ENCODE measurements at regions not wholly inside any gene's neighbourhood (a gene's known extent, or its start where the extent isn't known, plus 50 kb on each side); places are given as distances from the start of the nearest gene placed in this dataset.
"Not testable (repeated sequence)": the region's sequence is repeated elsewhere in the genome, so short reads cannot be mapped to it uniquely, and the experiment has no call there.

DNA sequence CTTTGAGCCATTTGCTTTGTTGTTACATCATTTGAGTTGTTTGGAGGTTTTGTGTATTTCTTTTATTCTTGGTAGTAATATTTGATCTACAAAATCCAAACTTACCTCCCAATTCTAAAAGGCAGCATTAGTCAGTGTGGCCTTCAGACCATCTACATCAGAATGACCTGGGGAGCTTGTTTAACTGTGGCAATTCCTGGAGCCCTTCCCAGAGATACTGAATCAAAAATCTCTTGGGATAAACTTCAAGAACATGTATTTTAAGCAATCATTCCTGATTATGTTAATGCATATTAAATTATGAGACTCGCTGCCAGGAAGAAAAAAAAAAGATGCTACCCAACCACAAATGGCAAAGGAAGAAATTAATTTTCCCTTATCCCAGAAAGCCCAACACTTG is 268.9 kb upstream of the PDE4D start:
- no peak for DNase-seq

DNA sequence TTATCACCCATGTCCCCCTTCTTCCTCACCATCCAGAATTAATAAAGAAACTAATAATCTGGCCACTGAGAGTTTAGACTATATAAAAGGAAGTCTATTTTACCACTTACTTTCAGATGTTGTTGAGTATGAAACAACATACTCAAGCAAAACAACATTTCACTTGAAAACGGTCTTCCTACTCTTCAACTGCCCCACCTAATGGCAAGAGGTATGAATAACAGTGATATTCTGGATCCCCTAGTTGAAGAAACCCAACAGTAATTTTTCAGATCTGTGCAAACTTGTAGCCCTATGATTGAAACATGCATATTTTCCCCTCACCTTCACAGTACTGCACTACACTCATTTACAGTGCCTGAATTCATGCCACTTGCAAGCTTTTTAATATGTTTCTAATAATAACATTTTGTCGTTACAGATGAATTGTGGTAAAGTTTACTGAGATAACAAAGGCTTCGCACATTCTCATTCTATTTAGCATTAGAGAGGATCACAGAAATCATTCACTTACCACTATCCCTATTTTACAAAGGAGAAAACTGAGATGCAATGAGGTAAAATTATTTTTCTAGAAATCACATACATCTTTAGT is 267.9 kb upstream of the PDE4D start:
- no peak for DNase-seq

DNA sequence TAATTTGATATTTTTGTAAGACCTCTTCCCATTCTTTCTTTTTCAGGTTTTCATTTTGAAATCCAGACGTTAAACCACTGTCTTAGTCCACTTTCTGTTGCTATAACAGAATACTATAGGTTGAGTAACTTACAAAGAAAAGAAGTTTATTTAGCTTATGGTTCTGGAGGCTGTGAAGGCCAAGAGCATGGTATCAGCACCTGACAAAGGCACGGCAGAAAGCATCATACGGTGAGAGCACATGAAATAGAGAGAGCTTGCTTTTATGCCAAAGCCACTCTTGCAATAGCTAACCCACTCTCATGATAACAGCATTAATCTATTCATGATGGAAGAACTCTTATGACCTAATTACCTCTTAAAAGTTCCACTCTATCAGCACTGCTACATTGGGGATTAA is 255.6 kb upstream of the PDE4D start:
- DNase-seq = no peak

DNA sequence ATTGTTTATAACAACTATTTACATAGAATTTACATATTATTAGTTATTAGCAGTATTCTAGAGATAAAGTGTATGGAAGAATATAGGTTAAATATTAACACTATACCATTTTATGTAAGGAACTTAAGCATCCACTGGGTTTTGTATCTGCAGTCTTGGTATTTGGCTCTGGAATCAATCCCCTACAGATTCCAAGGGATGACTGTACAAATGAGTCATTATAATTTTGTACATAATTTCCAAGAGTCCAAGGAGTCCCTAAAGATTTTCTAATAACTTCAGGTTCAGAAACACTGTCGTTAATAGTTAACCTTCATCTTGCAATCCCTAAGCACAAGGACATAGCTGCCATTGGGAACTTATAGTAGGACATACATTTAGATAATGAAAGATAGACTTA is 254.8 kb upstream of the PDE4D start:
- no peak for DNase-seq

DNA sequence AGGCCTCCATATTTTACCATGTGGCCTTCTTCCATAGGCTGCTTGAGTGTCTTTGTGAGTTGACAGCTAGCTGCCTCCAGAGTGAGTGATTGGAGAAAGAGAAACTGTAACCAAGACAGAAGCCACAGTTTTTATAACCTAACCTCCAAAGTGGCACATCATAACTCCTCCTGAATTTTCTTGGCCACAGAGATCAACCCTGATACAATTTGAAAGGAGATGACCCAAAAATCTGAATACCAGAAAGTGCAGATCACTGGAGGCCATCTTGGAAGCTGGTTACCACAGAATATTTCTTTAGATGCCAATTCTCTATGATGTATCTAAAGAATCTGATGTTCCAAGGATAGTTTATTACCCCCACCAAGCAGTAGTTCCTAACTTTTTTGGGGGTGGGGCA is 254.3 kb upstream of the PDE4D start:
- no peak for DNase-seq

DNA sequence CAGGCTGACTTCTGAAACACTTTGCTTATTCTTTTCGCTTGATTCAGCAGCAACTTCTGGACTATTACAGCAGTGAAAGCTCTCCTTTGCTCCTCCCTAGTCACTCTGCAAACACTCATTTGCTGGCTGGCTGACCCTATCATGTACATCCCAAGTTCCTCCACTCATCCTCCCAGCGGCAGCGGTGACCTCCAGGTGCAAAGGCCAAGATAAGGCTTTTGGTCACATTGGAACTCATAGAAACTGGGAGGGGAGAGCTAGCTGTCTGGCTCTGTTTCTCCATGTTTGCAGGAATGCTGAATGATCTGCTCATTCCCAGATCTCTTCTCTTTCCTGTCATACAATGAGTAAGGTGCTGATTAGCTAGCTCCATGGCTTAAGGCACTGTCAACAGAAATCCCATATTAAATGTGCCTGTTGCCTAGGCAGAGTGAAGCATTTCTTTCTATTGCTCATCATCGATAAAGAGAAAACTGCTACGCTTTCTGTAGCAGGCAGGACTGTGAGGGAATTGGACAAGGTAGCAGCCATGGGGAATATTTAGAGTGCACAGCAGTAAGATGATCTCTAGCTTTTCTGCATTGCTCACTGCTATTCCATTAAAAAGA is 250.5 kb upstream of the PDE4D start:
- DNase-seq = no peak

DNA sequence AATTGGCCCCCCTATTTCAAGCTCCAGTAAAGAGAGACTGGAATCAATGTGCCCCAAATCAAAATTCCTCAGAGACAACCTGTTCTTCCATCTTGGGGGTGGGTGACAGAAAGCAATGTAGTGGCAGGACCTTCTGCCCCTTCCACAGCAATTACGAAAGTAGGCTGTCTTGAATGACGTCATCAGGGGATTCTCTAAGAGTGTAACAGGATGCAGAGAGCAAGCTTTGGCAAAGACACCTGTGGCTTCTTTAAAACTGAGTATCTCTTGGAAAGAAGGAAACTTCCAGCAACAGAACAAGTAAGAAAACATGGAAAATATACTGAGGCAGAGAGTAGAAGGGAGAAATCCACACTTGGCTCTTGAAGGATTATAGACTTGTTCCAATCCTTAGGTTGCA is 247.6 kb upstream of the PDE4D start:
- no peak for DNase-seq

DNA sequence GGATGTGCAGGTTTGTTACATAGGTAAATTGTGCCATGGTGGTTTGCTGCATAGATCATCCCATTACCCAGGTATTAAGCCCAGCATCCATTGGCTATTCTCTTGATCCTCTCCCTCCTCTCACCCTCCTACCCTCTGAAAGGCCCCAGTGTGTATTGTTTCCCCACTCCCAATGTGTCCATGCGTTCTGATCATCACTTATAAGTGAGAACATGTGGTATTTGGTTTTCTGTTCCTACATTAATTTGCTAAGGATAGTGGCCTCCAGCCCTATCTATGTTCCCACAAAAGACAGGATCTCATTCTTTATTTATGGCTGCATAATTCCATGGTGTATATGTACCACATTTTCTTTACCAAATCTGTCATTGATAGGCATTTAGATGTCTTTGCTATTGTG is 243.3 kb upstream of the PDE4D start:
- DNase-seq = no peak

GRCh38 chr5:60131504-60131903 is 238.0 kb upstream of the PDE4D start:
- DNase-seq = no peak

DNA sequence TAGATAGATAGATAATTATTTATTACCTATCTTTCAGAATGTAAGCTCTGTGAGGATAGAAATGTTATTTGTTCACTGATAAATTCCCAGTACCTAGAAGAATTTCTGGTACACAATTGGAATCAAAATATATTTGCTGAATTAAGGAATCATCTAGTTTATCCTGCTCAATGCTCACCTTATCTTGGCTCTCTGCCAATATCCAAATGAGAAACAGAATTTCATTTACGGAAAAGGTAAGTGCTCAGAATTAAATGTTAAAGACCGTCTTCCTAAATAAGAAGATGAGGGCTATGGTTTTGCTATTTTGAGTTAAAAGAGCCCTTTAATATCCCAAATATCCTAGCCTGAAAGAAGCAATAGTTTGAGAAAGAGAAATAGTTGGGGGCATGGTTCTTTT is 232.1 kb upstream of the PDE4D start:
- no peak for DNase-seq

DNA sequence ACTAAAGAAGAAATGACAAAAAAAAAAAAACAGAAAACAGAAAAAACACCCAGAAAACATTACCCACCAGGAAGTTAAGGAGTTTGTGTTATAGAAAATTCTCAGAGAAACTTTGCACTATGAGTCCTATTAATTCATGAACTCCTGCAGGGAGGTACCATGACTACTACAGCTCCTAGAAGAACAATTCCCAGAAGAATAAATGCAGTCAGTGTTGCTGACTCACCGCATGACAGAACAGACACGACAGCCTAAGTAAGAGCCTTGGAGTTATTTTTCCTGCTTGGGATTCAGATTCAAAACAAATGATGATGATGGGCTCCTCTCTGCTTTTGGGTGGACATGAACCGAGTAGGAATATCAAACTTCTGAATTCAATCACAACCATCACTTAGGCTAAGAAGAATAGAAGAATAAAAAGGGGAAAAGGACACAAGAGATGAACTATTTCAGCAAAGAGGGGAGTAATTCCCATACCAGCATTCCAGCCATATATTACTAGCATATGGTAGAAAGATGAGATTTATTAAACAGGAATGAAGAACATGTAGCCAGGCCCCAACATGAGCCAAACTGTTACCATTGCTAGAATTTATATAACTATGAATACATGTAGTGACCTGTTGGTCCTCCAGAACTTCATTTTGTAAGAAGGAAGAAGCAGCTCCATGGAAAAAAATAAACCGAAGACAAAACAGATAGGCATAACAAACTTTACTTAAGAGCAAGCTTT is 209.6 kb upstream of the PDE4D start:
- DNase-seq = no peak

- DNase-seq = no peak
Observed at GRCh38 chr5:60101573-60101972, 208.0 kb upstream of the PDE4D start.

- no peak for DNase-seq
Observed at GRCh38 chr5:60092671-60093422, 199.3 kb upstream of the PDE4D start.

GRCh38 chr5:60086583-60086982 is 193.1 kb upstream of the PDE4D start:
- DNase-seq = no peak

- DNase-seq = no peak
Observed at GRCh38 chr5:60084226-60084625, 190.7 kb upstream of the PDE4D start.

DNA sequence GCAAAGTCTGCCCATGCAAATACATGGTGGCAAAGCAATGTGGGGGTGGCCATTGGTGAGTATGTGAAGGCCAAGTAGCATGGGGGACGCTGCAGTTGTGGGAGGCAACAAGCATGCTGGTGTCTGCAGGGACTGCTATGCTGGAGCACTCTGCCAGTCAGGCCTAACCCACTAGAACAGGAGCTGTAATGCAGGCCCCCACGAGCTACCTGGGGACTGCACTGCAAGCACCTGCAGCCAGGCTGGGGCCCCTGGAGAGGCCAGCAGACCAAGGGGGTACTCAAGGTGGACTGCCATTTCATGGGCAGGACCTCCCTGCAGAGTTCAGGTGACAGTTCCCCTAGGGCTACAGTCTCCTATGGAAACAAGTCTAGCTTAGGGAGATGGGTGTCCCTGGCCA is 183.8 kb upstream of the PDE4D start:
- no peak for DNase-seq

DNA sequence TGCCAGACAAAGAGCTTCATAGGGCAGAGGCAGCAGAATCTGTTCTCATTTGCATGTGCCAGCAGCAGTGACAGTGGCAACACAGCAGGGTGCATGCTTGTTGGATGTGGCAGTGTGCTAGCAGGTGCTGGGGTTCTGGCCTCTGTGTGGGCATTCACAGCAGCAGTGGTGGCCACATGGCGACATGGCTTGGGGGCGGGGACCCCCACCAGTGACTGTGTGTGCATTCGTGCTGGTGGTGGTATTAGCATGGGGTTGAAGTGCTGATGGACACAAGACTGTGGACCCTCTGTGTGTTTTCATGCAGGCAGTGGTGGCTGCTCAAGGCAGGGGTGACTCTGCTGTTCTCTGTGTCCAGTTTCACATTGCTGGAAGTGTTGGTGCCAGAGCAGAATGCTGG is 183.2 kb upstream of the PDE4D start:
- no peak for DNase-seq

- DNase-seq = no peak
Observed at GRCh38 chr5:60066502-60066901, 173.0 kb upstream of the PDE4D start.

DNA sequence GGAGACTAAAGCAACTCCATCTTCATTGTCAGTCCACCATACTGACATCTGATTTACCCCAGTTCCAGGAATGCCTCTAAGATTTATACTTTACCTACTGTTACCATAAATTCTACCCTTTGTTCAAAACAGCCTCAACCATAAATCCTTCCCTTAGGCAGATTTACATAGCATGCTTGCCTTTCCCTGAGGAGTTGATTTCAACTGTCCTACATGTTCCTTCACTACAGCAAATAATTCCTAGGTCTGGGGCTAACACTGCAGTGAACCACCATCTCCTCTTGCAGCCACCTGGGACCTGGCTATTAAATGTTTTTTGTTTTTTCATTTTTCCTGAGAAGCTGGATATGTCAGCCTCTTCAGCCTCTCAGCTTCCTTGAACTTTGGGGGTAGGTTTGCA is 166.9 kb upstream of the PDE4D start:
- DNase-seq = no peak

- DNase-seq = no peak
Observed at GRCh38 chr5:60056191-60056590, 162.7 kb upstream of the PDE4D start.

DNA sequence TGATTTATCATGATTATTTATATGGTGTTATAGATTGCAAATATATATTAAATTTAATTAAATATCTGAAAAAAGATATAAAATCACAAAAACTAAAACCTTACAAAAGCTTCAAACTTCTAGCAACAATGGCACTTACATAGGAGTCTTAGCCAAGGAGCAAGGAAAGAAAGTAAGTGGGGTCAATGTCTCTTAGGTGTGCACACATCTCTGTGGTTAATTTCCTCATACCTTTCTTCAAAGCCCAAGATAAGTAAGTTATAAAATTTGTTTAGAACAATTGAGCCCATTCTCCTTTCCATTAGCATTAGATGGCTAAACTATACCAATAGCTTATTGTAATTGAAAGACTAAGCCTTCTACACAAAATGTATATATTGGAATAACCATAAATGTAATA is 161.6 kb upstream of the PDE4D start:
- no peak for DNase-seq

- not testable (repeated sequence) for DNase-seq
Observed at GRCh38 chr5:60041996-60042664, 148.6 kb upstream of the PDE4D start.

DNA sequence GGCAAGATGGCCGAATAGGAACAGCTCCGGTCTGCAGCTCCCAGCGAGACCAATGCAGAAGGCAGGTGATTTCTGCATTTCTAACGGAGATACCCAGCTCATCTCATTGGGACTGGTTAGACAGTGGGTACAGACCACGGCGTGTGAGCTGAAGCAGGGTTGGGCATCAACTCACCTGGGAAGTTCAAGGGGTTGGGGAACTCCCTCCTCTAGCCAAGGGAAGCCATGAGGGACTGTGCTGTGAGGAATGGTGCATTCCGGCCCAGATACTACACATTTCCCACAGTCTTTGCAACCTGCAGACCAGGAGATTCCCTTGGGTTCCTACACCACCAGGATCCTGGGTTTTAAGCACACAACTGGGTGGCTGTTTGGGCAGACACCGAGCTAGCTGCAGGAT is 148.0 kb upstream of the PDE4D start:
- not testable (repeated sequence) for DNase-seq
